Stomach (tissue), 8 donors: ENCODE measurements at regions not wholly inside any gene's neighbourhood (a gene's known extent, or its start where the extent isn't known, plus 50 kb on each side); places are given as distances from the start of the nearest gene placed in this dataset.

Source experiments
- DNase-seq, 2 donors: peaks; one replicate each; pipeline versions ENCODE4 v3.0.0 to v3.0.0-alpha.2; 2013 to 2019
- H3K27ac ChIP-seq, 5 donors: fragments of 200-600 bp in 4 of 5; sonication (generic) in 4 of 5; one replicate each; pipeline ENCODE4 v1.5.1; 2013 to 2019; ENCODE audit warnings: mild to moderate bottlenecking in 1 of 5, moderate library complexity in 1 of 5
- H3K27me3 ChIP-seq, 3 donors: fragments of 200-600 bp; sonication (generic); one replicate each; pipeline ENCODE4 v1.5.1; 2017 to 2019; ENCODE audit warnings: mixed run types in 1 of 3
- H3K36me3 ChIP-seq, 4 donors: fragments of 200-600 bp; sonication (generic); 1 replicate in 3 of 4; 2 replicates in 1 of 4; pipeline ENCODE4 v1.5.1; 2016 to 2019
- H3K4me1 ChIP-seq, 4 donors: fragments of 200-600 bp; sonication (generic); one replicate each; pipeline ENCODE4 v1.5.1; 2016 to 2019
- H3K4me3 ChIP-seq, 4 donors: fragments of 200-600 bp; sonication (generic) in 3 of 4; one replicate each; pipeline ENCODE4 v1.5.1; 2016 to 2019; ENCODE audit warnings: mild to moderate bottlenecking in 1 of 4
- H3K9me3 ChIP-seq, 4 donors: fragments of 200-600 bp; sonication (generic); one replicate each; pipeline ENCODE4 v1.5.1; 2016 to 2019
- CTCF ChIP-seq, 7 experiments: fragments of 450-650 bp in 4 of 7; fragments of 200-600 bp in 3 of 7; sonication (generic) in 3 of 7; IDR thresholded peaks; one replicate each; pipeline ENCODE4 v1.5.1; 2016 to 2019; ENCODE audit warnings: antibody characterized with exemption in 7 of 7, control low read depth in 2 of 7, mild to moderate bottlenecking in 1 of 7
- EP300 ChIP-seq: sonication (generic); formaldehyde crosslinking; IDR thresholded peaks from one replicate; pipeline ENCODE4 v1.6.1; 2017; ENCODE audit warnings: antibody characterized with exemption
- POLR2A ChIP-seq, 4 donors: fragments of 450-650 bp; IDR thresholded peaks; one replicate each; pipeline ENCODE4 v1.6.1; 2016; ENCODE audit warnings: antibody characterized with exemption in 4 of 4, control low read depth in 2 of 4, mild to moderate bottlenecking in 1 of 4, moderate library complexity in 1 of 4
- POLR2AphosphoS5 ChIP-seq, 3 donors: sonication (generic); formaldehyde crosslinking; IDR thresholded peaks; one replicate each; pipeline ENCODE4 v1.6.1; 2016; ENCODE audit warnings: antibody characterized with exemption in 3 of 3
- WGBS, 5 donors: extraction: QIAGEN DNeasy Blood & Tissue Kit in 3 of 5; methylation state at CpG; one replicate each; pipeline versions ENCODE4 v1.1.5 to v1.1.7; 2013 to 2018; 5-methylcytosine and 5-hydroxymethylcytosine counted together
- intact Hi-C: fragments of 100-400 bp; cut with DNase I; formaldehyde crosslinking; loops from one replicate; pipeline ENCODE4 v1.15.1; 2023; ENCODE audit warnings: low total_unique reads
- donor health status: healthy with polysubstance abuse.
- donor health status: Bipolar disorder and iron deficiency.
- donor health status: healthy.

DNA sequence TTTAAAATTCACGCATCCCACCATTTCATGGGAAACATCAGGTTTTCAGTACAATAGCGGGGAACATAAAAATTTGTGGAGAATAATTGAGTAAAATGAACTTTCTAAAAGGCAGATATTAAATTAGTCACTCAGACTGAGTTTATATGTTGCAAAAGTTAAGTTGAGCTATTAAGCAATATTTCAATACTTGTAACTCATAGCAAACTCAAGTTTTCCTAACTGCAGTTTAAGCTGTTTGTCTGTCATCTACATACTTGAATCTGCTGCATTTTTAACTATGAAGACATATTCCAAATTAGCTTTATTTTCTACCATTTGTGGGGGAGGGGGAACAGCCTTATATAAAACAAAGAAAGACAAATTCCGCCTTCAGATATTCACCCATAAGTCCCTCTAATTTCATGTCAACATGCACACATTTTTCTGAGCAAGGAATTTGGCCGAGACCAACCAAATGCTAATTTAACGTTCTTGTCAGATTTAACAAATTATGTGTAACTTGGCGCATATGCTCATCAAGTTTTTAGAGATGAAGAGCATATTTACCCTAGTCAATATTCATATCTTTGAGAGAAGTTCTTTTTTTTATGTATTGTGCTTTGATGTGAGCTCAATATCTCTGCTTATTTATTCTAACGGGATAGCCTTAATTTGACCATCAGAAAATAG, 462.9 kb downstream of the TXNL1 start:
- no peak for TF ChIP-seq POLR2A (IDR thresholded peaks at IDR 0.05)
- TF ChIP-seq POLR2AphosphoS5 (IDR thresholded peaks at IDR 0.05) = no peak
- Histone ChIP-seq H3K4me1 (no peaks in the 10 kb centered on the region), H3K27ac (no peak overlapping the region), H3K9me3 (no peaks in the 10 kb centered on the region), H3K4me3 (no peak overlapping the region), H3K36me3 (no peaks in the 10 kb centered on the region), H3K27me3 (no peaks in the 10 kb centered on the region)
- intact Hi-C loops = no loop called here
- WGBS, 5 donors = 87 to 92% (median 90%) methylated on average over 7 of the region's 7 CpGs
- DNase-seq = no peak

GRCh38 chr18:56173542-56174220, 464.7 kb downstream of the TXNL1 start:
- no peaks in the 10 kb centered on the region for H3K9me3 ChIP-seq
- H3K36me3 ChIP-seq = no peaks in the 10 kb centered on the region
- DNase-seq = no peak
- peaks cover 0 to 3% (median 1%) of the 10 kb centered on the region in 4 donors for H3K4me1 ChIP-seq
- intact Hi-C loops = no loop called here
- no peaks in the 10 kb centered on the region for H3K27me3 ChIP-seq
- no peak overlapping the region for H3K4me3 ChIP-seq
- H3K27ac ChIP-seq = no peak overlapping the region
- TF ChIP-seq EP300 (no peak), POLR2AphosphoS5 (IDR thresholded peaks at IDR 0.05) (no peak), CTCF (IDR thresholded peaks at IDR 0.05) (no peak), POLR2A (IDR thresholded peaks at IDR 0.05) (no peak)

- intact Hi-C loops = no loop called here
- TF ChIP-seq EP300 = no peak
- TF ChIP-seq POLR2AphosphoS5 (IDR thresholded peaks at IDR 0.05) = no peak
- TF ChIP-seq CTCF (IDR thresholded peaks at IDR 0.05) = no peak
- TF ChIP-seq POLR2A (IDR thresholded peaks at IDR 0.05) = no peak
- no peak for DNase-seq
These were observed 465.9 kb downstream of the TXNL1 start for GRCh38 chr18:56172527-56172926.

GRCh38 chr18:56171848-56172247, 466.5 kb downstream of the TXNL1 start:
- no peak overlapping the region for H3K27ac ChIP-seq
- no peaks in the 10 kb centered on the region for H3K36me3 ChIP-seq
- no peak for DNase-seq
- intact Hi-C loops = no loop called here
- no peaks in the 10 kb centered on the region for H3K9me3 ChIP-seq
- H3K4me1 ChIP-seq = peaks cover 5 to 21% (median 13%) of the 10 kb centered on the region in 4 donors
- WGBS, 5 donors = 86 to 94% (median 89%) methylated on average over 2 of the region's 2 CpGs
- no peak overlapping the region for H3K4me3 ChIP-seq
- no peaks in the 10 kb centered on the region for H3K27me3 ChIP-seq
- no peak for TF ChIP-seq CTCF (IDR thresholded peaks at IDR 0.05)
- TF ChIP-seq EP300 = no peak
- no peak for TF ChIP-seq POLR2A (IDR thresholded peaks at IDR 0.05)
- TF ChIP-seq POLR2AphosphoS5 (IDR thresholded peaks at IDR 0.05) = no peak

More at GRCh38 chr18:56172527-56172926, 465.9 kb downstream of the TXNL1 start:
- Histone ChIP-seq H3K9me3 (no peaks in the 10 kb centered on the region), H3K4me3 (no peak overlapping the region), H3K27me3 (no peaks in the 10 kb centered on the region), H3K36me3 (no peaks in the 10 kb centered on the region), H3K27ac (no peak overlapping the region), H3K4me1 (peaks cover 5 to 14% (median 10%) of the 10 kb centered on the region in 4 donors)
- 90 to 96% (median 94%) methylated on average over 2 of the region's 2 CpGs for WGBS, 5 donors
